ENCODE measurements at regions not wholly inside any gene's neighbourhood (a gene's known extent, or its start where the extent isn't known, plus 50 kb on each side); places are given as distances from the start of the nearest gene placed in this dataset.

DNA sequence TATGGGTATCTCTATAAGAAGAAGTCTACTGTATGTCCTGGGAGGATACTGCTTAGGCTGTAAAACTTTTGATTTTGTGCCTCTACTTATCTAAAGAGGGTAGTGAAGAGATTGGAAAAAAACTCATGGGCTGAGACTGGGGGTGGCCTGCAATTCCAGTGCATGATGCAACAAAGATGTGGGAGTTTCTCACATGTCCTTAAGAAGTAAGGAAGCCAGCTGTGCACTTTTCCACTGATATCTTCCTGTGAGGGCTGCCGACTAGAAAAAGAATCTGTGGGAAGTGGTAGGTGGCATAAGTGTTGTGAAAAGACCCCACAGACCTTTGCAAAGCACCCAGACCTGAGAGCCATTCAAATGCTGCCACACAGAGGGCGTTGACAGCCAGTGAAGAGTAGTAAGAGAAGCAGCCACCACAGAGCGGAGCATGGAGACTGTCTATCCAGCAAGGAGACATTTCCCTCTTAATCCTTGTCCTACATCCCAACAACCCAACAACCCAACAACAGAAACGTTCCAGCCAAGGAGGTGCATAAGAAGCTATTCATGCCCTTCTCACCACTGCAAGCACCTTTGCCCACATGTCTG lies 65.1 kb downstream of the PFDN4 start:
- no peak for DNase-seq (ENCODE audit: low read depth)

- DNase-seq (ENCODE audit: low read depth), result no peak
Measured at GRCh38 chr20:54275359-54276111, 67.6 kb downstream of the PFDN4 start.

- no peak for DNase-seq (ENCODE audit: low read depth)
Measured at GRCh38 chr20:54276577-54277169, 68.8 kb downstream of the PFDN4 start.

DNA sequence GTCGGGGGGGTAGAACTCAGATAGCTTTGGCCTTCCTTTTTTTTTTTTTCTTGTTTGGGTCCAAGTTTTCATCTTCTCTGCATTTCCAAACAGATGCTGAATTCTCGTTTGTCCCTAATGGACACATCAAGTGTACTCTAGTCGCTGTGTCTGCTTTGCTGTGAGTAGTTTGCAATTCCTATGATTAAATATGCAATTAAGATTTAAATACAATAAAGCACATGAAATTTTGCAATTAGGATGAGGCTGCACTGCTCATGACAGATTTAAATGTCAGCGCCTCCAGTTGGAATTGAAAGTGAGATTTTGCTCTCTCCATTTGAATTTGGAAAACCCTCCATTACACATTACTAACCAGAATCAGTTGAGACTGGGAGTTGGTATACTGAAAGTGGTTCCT lies 70.4 kb downstream of the PFDN4 start:
- no peak for DNase-seq (ENCODE audit: low read depth)

GRCh38 chr20:54282625-54283024 lies 74.7 kb downstream of the PFDN4 start:
- DNase-seq (ENCODE audit: low read depth), result no peak

DNA sequence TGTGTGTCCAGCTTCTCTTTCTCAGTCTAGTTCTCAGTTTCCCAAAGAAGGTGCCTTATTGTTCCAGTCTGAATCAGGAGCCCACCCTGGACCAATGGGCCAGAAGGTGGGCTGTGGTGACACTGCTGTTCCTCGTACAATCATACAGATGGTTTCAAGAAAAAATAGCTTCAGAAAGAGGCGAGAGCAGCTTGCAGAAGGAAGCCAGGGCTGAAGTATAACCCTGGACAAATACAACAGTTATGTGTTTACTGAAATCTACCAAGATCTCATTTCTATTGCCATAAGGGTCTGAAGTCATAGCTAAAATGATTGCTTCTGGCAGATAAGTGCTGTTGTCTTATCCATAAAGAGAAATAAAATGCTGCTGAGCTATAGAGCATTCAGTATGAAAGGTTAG lies 75.4 kb downstream of the PFDN4 start:
- no peak for DNase-seq (ENCODE audit: low read depth)

DNA sequence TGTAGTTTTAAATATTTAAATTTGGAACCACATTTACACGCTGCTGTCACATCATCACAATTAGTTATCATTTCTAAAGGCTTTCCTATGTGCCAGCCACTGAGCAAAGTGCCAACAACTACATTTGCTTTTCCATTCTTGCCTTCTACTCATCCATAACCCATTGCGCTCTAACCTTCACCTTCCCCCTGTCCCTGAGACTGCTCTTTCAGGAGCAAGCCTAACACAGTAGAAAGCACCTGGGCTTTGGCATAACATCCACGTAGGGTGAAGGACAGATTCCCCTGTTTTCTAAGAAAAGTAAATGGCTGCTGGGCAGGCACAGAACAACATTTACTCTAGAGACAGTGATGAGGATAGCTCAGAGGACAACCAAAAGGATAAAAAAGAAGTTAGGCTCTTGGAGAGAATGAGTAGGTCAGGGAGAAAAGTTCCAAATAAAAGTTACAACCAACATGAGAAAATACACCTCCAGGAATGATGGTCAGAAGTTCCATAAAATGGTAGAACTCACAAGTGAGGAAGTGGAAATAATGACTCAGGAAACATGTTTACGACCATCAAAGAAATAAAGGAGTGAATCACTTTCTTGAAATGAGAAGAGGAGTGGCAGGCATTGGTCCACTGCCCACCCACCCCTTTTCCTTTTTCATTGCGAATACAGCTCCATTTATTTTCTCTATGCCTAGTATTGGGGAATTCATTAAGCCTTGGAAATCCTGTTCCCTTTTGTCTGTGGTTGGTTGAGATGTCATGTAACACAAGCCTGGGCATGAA lies 77.2 kb downstream of the PFDN4 start:
- DNase-seq (ENCODE audit: low read depth), result no peak

- DNase-seq (ENCODE audit: low read depth), result no peak
Measured at GRCh38 chr20:54290636-54291035, 82.7 kb downstream of the PFDN4 start.

GRCh38 chr20:54291339-54292010 lies 83.6 kb downstream of the PFDN4 start:
- DNase-seq (ENCODE audit: low read depth), result no peak

DNA sequence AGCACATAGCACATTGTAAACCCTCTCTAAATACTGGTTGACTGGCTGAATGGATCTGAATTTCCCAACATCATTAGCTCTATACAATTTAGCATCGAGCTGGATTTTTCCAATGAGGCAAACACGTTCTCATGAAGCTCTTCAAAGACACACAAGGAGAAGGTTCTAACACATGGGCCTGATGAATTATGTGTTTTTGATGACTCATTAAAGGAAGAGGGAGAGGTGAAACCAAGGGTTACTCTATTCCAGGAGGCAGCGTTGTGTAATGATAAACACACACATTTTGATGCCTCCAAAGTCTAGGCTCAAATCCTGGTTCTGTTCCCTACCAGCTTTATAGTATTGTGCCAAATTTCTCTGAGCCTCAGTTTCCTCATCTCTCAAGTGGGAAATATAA lies 84.3 kb downstream of the PFDN4 start:
- DNase-seq (ENCODE audit: low read depth), result no peak

- DNase-seq (ENCODE audit: low read depth), result no peak
Measured at GRCh38 chr20:54293526-54293925, 85.6 kb downstream of the PFDN4 start.

- DNase-seq (ENCODE audit: low read depth), result no peak
Measured at GRCh38 chr20:54294094-54294493, 86.2 kb downstream of the PFDN4 start.

GRCh38 chr20:54295686-54296085 lies 87.8 kb downstream of the PFDN4 start:
- no peak for DNase-seq (ENCODE audit: low read depth)

DNA sequence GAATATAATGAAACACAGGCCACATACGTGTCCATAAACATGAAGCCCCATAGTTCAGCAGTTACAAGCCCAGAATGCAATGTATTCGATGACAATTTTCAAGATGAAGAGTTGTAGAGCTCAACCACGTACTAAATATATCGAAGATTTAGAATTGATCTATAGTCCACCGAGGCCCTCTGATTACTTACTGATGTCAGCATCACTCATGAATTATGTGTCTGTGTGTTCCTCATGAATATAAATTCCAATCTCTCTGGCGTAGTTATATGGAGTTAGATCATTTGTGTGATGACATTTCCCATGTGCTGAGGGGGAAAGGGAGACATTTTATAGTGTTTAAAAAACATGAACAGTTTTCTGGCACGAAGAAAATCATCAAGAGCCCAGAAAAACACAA lies 97.5 kb downstream of the PFDN4 start:
- DNase-seq (ENCODE audit: low read depth), result no peak

DNA sequence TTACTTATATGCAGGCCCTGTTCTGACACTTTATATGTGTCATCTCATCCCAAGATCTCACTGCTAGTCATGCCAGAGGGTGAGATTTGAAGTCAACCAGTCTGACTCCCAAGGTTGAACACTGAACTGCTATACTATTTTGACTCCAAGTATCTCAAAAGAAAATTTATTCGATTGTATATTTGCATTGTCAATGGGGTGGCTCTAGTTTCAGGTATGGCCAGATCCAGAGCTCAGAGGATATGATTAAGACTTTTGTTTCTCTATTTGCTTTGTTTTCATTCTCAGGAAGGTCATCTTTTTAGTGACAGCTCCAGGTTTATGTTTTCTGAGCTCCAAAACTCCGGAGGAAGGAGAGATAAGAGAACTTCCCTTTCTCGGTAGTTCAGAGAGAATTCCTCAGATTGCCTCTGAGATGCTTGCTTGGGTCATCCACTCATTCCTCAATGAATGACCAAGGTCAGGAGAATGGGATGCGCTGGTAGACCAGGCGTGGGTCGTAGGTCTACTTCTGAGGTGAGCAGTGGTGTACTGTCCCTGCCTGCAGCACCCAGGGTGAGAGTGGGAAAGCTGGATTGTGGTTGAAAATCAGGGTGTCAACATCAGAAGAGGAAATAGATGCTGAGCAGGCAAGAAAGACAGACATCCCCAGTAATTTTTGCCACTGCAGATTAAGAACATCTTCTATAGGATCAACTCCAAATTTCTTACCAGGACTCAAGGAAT lies 99.3 kb downstream of the PFDN4 start:
- no peak for DNase-seq (ENCODE audit: low read depth)

GRCh38 chr20:54308804-54309203 lies 100.9 kb downstream of the PFDN4 start:
- DNase-seq (ENCODE audit: low read depth), result no peak

GRCh38 chr20:54318892-54319291 lies 111.0 kb downstream of the PFDN4 start:
- no peak for DNase-seq (ENCODE audit: low read depth)

GRCh38 chr20:54320148-54320607 lies 112.3 kb downstream of the PFDN4 start:
- no peak for DNase-seq (ENCODE audit: low read depth)

- no peak for DNase-seq (ENCODE audit: low read depth)
Measured at GRCh38 chr20:54321352-54322087, 113.6 kb downstream of the PFDN4 start.

DNA sequence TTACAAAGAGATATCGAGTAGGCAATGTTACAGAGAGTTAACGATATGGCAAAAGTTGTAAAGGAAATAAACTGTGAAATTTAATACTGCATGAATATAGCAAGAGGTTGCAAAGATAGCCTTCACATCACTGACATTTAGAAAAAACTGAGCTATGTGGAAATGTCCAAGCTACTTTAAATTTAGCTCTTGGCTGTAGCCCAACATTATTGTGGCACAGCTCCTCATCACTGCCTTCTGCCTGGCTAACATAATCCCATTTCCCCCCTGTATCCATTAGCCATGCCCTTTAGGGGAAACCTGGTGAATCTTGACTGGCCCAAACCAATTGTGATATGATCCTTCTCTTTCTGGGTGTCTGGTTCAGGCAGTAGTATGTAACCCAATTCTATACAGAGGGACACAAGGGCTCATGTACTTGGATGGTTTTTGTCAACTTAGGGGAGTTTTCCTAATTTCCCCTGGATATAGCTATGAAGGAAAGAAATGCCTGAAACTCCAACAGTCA lies 115.4 kb downstream of the PFDN4 start:
- no peak for DNase-seq (ENCODE audit: low read depth)

GRCh38 chr20:54324041-54324440 lies 116.2 kb downstream of the PFDN4 start:
- no peak for DNase-seq (ENCODE audit: low read depth)

Measured in HS-27A (cell line).